ENCODE measurements at regions not wholly inside any gene's neighbourhood (a gene's known extent, or its start where the extent isn't known, plus 50 kb on each side); places are given as distances from the start of the nearest gene placed in this dataset.

DNA sequence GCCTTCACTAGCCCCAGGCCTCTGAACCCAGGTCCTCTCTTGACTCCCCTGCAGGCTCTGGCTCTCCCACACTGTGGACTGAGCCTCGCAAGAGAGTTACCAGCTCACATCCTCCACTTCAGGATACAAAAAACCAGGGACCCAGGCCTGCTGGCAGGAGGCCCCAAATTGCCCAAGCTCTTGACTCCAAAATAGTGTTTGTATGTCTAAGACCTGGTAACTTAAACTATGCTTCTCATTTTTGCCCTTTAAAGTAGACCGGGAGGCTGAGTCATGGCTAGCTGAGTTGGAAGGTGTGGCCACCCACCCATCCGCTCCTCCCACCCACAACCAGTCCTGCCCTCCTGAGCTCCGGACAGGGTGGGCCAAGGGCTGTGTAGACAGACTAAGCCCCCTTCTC, 250.0 kb downstream of the SOX9 start:
- Mint-ChIP-seq H3K9me3 (ENCODE audit: unreplicated experiment) (no peaks in the 10 kb centered on the region), H3K27me3 (ENCODE audit: unreplicated experiment) (no peaks in the 10 kb centered on the region), H3K36me3 (ENCODE audit: unreplicated experiment) (no peaks in the 10 kb centered on the region), H3K4me3 (ENCODE audit: unreplicated experiment) (no peak overlapping the region), H3K4me1 (ENCODE audit: unreplicated experiment) (peaks cover 16% of the 10 kb centered on the region), H3K27ac (ENCODE audit: unreplicated experiment) (no peak overlapping the region)
- TF ChIP-seq, protein P1, sequence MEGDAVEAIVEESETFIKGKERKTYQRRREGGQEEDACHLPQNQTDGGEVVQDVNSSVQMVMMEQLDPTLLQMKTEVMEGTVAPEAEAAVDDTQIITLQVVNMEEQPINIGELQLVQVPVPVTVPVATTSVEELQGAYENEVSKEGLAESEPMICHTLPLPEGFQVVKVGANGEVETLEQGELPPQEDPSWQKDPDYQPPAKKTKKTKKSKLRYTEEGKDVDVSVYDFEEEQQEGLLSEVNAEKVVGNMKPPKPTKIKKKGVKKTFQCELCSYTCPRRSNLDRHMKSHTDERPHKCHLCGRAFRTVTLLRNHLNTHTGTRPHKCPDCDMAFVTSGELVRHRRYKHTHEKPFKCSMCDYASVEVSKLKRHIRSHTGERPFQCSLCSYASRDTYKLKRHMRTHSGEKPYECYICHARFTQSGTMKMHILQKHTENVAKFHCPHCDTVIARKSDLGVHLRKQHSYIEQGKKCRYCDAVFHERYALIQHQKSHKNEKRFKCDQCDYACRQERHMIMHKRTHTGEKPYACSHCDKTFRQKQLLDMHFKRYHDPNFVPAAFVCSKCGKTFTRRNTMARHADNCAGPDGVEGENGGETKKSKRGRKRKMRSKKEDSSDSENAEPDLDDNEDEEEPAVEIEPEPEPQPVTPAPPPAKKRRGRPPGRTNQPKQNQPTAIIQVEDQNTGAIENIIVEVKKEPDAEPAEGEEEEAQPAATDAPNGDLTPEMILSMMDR (IDR thresholded peaks at IDR 0.05) = no peak
- no peak for DNase-seq (ENCODE audit: extremely low spot score, unreplicated experiment)

DNA sequence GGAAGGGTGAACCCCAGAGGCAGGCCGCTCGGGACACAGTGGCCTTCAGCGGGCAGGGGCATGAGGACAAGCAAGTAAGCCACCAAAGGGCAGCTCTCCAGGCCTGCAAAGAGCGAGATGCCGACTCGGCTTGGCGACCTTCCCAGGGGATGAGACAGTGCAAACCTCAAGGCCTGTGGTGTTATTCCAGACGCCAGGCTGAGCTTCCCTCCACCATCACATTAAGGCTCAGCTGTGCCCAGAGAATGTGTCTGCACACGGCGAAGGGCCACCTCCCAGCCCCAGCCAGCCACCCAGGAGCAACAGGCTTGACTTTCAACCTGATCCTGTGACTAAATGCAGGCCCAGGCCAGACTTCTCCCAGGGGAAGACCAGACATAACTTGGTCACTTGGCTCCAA, 251.4 kb downstream of the SOX9 start:
- no peak for DNase-seq (ENCODE audit: extremely low spot score, unreplicated experiment)
- H3K27ac Mint-ChIP-seq (ENCODE audit: unreplicated experiment) = no peak overlapping the region
- no peak overlapping the region for H3K4me3 Mint-ChIP-seq (ENCODE audit: unreplicated experiment)
- H3K27me3 Mint-ChIP-seq (ENCODE audit: unreplicated experiment) = no peaks in the 10 kb centered on the region
- H3K36me3 Mint-ChIP-seq (ENCODE audit: unreplicated experiment) = no peaks in the 10 kb centered on the region
- TF ChIP-seq, protein P1 (IDR thresholded peaks at IDR 0.05) = no peak
- no peaks in the 10 kb centered on the region for H3K9me3 Mint-ChIP-seq (ENCODE audit: unreplicated experiment)
- H3K4me1 Mint-ChIP-seq (ENCODE audit: unreplicated experiment) = peaks cover 26% of the 10 kb centered on the region

DNA sequence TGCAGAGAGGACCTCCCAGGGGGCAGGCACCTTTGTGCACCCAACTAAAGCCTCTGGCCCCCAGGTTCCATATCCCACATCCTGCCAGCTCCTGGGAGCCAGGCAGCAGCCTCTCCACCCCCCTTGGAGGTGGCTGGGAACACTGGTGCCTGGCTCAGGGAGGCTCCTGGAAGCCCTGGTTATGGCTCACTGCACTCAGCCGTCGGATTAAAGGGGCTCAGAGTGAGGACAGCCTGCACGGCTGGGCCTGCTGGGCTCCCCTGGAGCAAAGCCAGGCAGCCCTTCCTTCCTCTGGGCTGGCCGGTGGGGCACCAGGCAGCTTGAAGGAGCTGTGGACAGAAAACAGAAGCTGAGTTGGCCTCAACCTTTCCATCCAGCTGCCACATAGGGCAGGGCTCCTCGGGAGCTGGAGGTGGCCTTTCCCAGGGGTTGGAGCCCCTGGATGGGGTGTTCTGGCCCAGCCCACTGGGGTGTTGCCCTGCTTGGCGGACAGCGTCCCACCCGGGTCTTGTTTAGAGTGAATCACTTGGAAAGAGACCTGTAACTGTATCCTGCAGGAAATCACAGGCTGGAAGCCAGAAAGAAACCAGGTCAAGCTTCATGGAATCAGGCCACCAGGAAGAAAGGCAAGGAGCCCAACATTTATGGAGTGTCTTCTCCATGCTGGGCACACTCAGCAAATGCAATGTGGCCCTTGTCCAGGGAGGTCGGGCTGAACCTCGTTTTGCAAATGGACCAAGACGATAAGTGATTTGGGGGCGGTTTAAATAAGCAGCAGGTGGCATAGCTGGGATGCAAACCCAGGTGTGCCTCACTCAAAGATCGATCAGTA, 253.3 kb downstream of the SOX9 start:
- no peak for DNase-seq (ENCODE audit: extremely low spot score, unreplicated experiment)
- H3K27ac Mint-ChIP-seq (ENCODE audit: unreplicated experiment) = no peak overlapping the region
- H3K27me3 Mint-ChIP-seq (ENCODE audit: unreplicated experiment) = no peaks in the 10 kb centered on the region
- TF ChIP-seq, protein P1 (IDR thresholded peaks at IDR 0.05) = no peak
- H3K9me3 Mint-ChIP-seq (ENCODE audit: unreplicated experiment) = no peaks in the 10 kb centered on the region
- no peaks in the 10 kb centered on the region for H3K36me3 Mint-ChIP-seq (ENCODE audit: unreplicated experiment)
- no peak overlapping the region for H3K4me3 Mint-ChIP-seq (ENCODE audit: unreplicated experiment)
- H3K4me1 Mint-ChIP-seq (ENCODE audit: unreplicated experiment) = peaks cover 26% of the 10 kb centered on the region

DNA sequence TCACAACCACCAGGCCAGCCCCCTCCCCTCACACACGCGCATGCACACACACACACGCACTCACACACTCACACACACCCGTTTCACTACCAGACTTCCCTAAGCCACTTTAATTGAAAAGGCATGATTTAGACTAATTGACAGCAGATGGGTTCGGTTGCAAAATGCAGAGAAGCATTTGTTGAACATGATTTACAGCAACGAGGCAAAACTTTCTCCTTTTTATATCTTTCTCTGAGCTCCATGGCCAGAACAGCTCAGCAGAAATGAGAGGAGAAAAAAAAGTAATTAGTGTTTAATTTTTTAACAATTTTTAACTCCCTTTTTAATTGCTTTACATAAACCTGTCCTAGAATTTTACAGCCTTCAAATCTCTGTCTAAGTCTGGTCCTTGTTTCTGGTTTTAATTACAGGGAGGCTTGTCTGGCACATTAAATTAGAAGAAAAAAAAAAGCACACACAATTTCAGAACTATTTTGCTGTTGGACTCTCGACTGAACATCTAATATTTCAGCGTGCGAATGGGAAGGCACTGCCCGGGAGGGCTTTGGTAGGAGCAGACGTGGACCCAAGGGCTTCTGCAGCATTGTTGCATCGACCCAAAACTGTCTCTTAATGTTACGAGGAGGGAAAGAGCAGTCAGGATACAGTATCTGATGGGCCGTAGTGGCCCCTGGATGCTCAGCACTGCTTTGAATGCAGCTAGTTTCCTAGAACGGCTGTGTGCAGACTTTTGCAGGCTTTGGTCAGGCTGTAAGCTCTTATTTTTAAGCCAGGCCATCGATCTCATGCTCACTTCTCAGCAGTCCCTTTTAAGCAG, 255.9 kb downstream of the SOX9 start:
- H3K27me3 Mint-ChIP-seq (ENCODE audit: unreplicated experiment) = no peaks in the 10 kb centered on the region
- H3K4me3 Mint-ChIP-seq (ENCODE audit: unreplicated experiment) = no peak overlapping the region
- H3K36me3 Mint-ChIP-seq (ENCODE audit: unreplicated experiment) = no peaks in the 10 kb centered on the region
- DNase-seq (ENCODE audit: extremely low spot score, unreplicated experiment) = no peak
- TF ChIP-seq, protein P1 (IDR thresholded peaks at IDR 0.05) = no peak
- peak overlapping the region; percentile 32 for H3K27ac Mint-ChIP-seq (ENCODE audit: unreplicated experiment)
- H3K9me3 Mint-ChIP-seq (ENCODE audit: unreplicated experiment) = no peaks in the 10 kb centered on the region
- H3K4me1 Mint-ChIP-seq (ENCODE audit: unreplicated experiment) = peaks cover 18% of the 10 kb centered on the region
